GM18505 (cell line): ENCODE measurements at regions not wholly inside any gene's neighbourhood (a gene's known extent, or its start where the extent isn't known, plus 50 kb on each side); places are given as distances from the start of the nearest gene placed in this dataset.

ENCODE experiments used
- ATAC-seq: cut with Tn5 transposase; IDR thresholded peaks from one replicate; pipeline ENCODE4 v1.9.1; 2021; ENCODE audit not compliant: unreplicated experiment
- POLR2A ChIP-seq: IDR thresholded peaks from 4 replicates; pipeline ENCODE4 v1.6.1; 2011; ENCODE audit warnings: borderline replicate concordance; ENCODE audit not compliant: insufficient read depth, insufficient read length; ENCODE audit errors: extremely low read depth

DNA sequence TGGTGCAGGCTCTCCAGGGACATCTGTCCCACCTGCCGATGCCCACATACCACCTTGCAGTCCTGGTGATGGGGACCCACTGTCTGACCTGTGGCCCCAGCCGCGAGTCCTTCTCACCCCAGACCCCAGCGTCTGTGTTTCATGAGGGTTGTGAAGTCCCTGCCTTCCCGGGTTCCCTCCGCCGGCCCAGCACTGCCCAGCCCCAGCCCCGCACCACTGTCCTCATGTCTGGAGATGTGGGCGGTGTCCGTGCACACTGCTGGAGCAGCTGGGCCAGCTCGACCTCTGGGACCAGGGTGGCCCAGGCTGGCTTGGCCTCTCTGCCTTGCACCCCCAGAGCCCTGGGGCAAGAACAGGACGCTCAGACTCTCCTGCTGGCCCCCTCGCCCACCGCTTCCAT lies 199.5 kb upstream of the CIBAR2 start:
- ATAC-seq, result no peak
- no peak for TF ChIP-seq POLR2A

- TF ChIP-seq POLR2A, result no peak
- ATAC-seq, result no peak
Measured at GRCh38 chr16:85312174-85312573, 199.9 kb upstream of the CIBAR2 start.

GRCh38 chr16:85312642-85313525 lies 200.6 kb upstream of the CIBAR2 start:
- TF ChIP-seq POLR2A, result no peak
- no peak for ATAC-seq

DNA sequence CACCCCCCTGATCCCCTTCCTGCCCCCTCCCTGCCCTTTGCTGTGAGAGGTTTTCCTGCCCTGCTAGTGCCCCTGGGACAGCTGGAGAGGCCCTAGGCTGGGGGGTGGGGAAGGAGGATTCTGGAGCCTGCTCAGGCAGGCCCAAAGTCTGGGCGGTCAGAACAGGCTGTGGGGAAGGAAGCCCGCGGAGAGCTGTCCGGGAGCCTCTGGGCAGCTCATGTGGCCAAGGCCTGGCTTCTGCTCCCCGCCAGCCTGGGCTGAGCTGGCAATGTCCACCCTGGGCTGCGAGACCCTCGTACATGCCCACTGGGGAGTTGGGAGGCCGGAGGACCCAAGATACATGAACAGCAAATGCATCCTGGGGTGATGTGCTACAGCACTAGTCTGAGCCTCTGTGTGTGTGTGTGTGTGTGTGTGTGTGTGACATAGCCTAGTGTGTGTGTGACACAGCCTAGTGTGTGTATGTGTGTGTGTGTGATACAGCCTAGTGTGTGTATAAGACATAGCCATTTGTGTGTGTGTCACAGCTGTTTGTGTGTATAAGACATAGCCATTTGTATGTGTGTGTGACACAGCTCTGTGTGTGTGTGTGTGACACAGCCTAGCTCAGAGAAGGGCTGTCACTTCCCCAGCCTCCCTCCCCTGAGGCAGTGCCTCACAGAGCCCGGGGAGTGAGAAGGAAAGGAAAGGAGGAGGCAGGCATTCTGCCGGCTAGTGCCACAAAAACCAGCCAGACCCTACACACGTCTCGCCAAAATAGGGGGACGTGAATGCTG lies 201.4 kb upstream of the CIBAR2 start:
- no peak for ATAC-seq
- TF ChIP-seq POLR2A, result no peak

DNA sequence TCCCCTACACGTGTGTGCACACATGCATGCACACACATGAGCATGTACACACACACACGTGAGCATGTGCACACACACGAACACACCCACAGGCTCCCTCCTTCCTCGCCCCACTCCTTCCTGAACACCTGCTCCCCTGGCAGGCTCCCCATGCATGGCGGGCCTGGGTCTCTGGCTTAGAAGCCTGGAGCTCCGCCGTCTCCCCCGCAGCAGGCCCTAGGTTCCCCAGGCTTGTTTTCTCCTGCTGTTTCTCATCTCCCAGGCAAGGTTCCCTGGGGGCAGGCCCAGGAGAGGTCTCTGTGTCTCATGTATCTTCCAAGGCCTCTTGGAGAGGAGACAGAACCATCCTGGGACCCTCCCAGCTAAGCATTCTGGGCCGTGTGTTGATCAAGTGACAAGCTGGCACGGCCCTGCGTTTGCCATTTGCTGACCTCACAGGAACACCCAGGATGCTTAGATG lies 202.3 kb upstream of the CIBAR2 start:
- TF ChIP-seq POLR2A, result no peak

GRCh38 chr16:85315866-85316265 lies 203.6 kb upstream of the CIBAR2 start:
- no peak for ATAC-seq
- TF ChIP-seq POLR2A, result no peak

More for the DNA sequence above, 202.3 kb upstream of the CIBAR2 start:
- ATAC-seq, result no peak

- ATAC-seq, result no peak
- no peak for TF ChIP-seq POLR2A
Measured at GRCh38 chr16:85316321-85316919, 204.1 kb upstream of the CIBAR2 start.

DNA sequence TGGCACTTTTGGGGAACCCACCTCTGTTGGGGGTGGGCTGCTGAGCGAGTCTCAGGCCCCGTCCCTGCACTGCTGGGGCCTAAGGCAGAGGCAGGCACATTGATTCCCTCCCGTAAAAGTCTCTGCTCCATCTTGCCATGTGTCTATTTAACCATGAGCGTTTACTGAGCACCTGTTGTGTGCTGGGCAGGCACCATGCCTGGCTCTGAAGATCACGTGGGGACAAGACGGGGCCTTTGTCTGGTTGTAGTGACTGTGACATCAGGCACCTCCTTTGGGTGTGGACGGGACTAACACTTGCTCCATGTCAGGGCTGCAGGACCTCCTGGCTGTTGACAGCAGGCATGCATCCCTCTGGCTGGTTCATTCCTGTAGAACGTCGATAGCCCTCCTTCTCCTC lies 204.7 kb upstream of the CIBAR2 start:
- TF ChIP-seq POLR2A, result no peak
- no peak for ATAC-seq

DNA sequence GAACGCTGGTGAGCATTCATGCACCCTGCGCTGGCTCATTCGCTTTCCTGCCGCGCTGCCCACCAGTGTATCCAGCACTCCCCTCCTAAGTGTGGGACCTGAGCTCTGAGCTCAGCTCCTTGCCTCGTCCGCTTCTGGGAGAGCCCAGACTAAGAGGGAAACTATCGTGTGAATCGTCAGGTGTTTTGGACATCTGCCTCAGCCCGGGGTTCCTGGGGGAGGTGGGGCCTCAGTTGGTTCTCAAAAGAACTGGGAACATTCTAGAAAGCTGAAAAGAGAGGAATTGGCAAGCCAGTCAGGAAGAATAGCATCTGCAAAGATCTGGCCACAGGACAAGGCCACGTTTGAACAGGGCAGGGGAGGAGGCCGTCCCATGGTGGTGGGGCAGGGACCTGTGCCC lies 205.4 kb upstream of the CIBAR2 start:
- ATAC-seq, result no peak

DNA sequence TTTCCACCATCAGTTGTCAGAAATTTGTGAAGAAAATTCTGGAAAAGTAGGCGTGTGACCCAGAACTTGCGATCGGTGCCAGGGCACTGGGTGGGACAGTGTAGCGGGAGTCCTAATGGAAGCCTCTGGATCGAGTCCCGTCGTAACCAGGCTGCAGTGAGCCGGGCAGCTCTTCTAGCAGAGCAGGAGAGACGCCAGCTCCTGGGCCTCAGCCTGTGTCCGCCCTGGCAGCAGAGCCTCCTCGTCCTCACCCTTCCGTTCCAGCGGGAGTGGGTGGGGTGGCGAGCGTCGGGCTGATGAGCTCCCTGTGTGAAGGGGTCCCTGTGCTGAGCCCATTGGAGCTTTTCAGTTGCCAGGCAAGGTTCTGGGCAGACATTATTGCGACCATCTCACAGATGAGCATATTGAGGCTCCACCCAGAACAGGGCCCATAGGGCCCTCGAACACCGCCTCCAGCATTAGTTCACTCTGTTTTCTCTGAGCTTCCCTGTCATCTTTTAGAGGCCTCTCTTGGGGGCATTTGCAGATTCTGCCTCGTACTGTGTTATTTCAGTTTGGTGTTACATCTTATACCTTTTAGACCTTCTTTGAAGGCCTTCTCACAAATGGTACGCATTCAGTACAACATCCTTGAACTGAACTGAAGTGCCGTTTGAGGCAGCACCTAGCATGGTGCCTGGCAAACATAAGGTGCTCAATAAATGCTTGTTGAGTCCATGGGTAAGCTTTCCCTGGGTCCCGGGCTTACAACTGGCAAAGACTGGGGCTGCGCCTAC lies 207.1 kb upstream of the CIBAR2 start:
- no peak for TF ChIP-seq POLR2A
- ATAC-seq, result no peak

More for the DNA sequence above, 205.4 kb upstream of the CIBAR2 start:
- no peak for TF ChIP-seq POLR2A

DNA sequence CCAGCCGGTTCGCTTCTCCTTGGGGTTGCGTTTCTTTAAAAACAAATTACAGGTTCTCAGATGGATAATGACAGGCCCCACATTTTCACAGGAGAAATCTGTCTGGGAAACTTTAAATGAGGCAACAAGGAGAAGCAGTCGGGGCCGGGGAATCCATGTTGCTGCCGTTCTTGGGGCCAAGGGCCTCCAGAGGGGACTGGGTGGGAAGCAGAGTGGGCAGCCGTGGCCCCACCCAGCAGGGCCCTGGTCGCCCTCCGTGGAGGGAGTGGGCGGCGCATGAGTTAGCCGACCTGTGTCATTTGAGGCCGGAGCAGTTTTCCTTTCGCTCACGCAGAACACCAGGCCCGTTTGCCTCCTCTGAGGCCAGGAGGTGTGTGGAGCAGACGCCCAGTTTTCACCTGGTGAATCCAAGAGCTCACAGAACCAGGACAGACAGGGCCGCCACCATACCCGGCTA lies 207.7 kb upstream of the CIBAR2 start:
- TF ChIP-seq POLR2A, result no peak
- no peak for ATAC-seq

GRCh38 chr16:85320677-85321385 lies 208.6 kb upstream of the CIBAR2 start:
- ATAC-seq, result no peak

More at GRCh38 chr16:85320677-85321385, 208.6 kb upstream of the CIBAR2 start:
- no peak for TF ChIP-seq POLR2A
